Endothelial cell of umbilical vein (primary cell): ENCODE measurements at regions not wholly inside any gene's neighbourhood (a gene's known extent, or its start where the extent isn't known, plus 50 kb on each side); places are given as distances from the start of the nearest gene placed in this dataset.

ENCODE experiments used
- EZH2 ChIP-seq: IDR thresholded peaks from 2 replicates; pipeline ENCODE4 v1.6.1; 2012; ENCODE audit warnings: borderline replicate concordance, low read depth, mild to moderate bottlenecking, moderate library complexity, low read length, inconsistent platforms; ENCODE audit not compliant: severe bottlenecking
- JUN ChIP-seq: IDR thresholded peaks from 2 replicates; pipeline ENCODE4 v1.6.1; 2011; ENCODE audit warnings: borderline replicate concordance, low read depth; ENCODE audit not compliant: insufficient read length, insufficient read depth
- POLR2A ChIP-seq: IDR thresholded peaks from 2 replicates; pipeline ENCODE4 v1.6.1; 2012; ENCODE audit warnings: low read depth, mild to moderate bottlenecking, control low read depth, low read length
- POLR2AphosphoS5 ChIP-seq: IDR thresholded peaks from 2 replicates; pipeline ENCODE4 v1.6.1; 2012; ENCODE audit warnings: low read depth, mild to moderate bottlenecking, control low read depth, low read length, moderate library complexity; ENCODE audit not compliant: insufficient read depth
- TF ChIP-seq, protein P1 (sequence below), 2 donors: IDR thresholded peaks; 1 replicate in 1 of 2; 2 replicates in 1 of 2; pipeline ENCODE4 v1.5.1; 2011; ENCODE audit warnings: low read length in 2 of 2, mild to moderate bottlenecking in 2 of 2, moderate library complexity in 2 of 2, control low read depth in 1 of 2, inconsistent platforms in 1 of 2, low read depth in 1 of 2; ENCODE audit not compliant: insufficient read depth in 1 of 2; ENCODE audit errors: extremely low read depth in 1 of 2

DNA sequence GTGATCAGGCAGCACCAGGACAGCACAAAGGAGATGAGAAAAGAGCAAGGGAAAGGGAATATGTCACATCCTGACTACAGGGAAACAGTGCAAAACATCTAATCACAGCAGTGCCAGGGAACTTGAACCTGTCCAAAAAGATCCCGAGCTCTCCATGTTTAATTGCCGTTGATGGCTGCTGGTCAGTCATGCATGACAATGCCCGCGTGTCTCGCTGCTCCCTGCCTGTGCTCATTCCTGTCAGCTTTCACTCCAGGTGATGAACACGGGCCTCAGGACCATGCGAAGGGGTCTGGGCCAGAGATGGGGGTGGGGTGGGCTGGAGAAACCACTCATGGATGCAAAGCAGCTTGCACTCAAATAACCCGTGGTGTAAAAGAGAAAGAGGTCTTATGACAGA, 287.0 kb downstream of the GPATCH2 start:
- TF ChIP-seq, protein P1, sequence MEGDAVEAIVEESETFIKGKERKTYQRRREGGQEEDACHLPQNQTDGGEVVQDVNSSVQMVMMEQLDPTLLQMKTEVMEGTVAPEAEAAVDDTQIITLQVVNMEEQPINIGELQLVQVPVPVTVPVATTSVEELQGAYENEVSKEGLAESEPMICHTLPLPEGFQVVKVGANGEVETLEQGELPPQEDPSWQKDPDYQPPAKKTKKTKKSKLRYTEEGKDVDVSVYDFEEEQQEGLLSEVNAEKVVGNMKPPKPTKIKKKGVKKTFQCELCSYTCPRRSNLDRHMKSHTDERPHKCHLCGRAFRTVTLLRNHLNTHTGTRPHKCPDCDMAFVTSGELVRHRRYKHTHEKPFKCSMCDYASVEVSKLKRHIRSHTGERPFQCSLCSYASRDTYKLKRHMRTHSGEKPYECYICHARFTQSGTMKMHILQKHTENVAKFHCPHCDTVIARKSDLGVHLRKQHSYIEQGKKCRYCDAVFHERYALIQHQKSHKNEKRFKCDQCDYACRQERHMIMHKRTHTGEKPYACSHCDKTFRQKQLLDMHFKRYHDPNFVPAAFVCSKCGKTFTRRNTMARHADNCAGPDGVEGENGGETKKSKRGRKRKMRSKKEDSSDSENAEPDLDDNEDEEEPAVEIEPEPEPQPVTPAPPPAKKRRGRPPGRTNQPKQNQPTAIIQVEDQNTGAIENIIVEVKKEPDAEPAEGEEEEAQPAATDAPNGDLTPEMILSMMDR (IDR thresholded peaks at IDR 0.05; ENCODE audit: extremely low read depth in 1 of 2, insufficient read depth in 1 of 2, low read depth in 1 of 2, low read length in 2 of 2) = no peak
- TF ChIP-seq POLR2AphosphoS5 (no peak), JUN (no peak), EZH2 (no peak), POLR2A (no peak)
